OCI-LY7 (cell line): ENCODE measurements at regions not wholly inside any gene's neighbourhood (a gene's known extent, or its start where the extent isn't known, plus 50 kb on each side); places are given as distances from the start of the nearest gene placed in this dataset.

Experiments used
- CTCF ChIP-seq: fragments of 200-600 bp; sonication (generic); conservative IDR thresholded peaks from 2 replicates; pipeline ENCODE4 v1.5.1; 2014; ENCODE audit warnings: mild to moderate bottlenecking, antibody characterized with exemption, low read length, moderate library complexity, mixed read lengths
- EZH2phosphoT487 ChIP-seq: fragments of 200-600 bp; sonication (generic); IDR thresholded peaks from 2 replicates; pipeline ENCODE4 v1.6.1; 2018; ENCODE audit warnings: low read depth, borderline replicate concordance, mild to moderate bottlenecking, mixed run types, antibody characterized with exemption, low read length, moderate library complexity, mixed read lengths

- no peak for TF ChIP-seq CTCF
- TF ChIP-seq EZH2phosphoT487 = no peak
Measured at GRCh38 chr6:141158740-141159139, 974.0 kb upstream of the GJE1 start.
